ENCODE measurements at regions not wholly inside any gene's neighbourhood (a gene's known extent, or its start where the extent isn't known, plus 50 kb on each side); places are given as distances from the start of the nearest gene placed in this dataset.

DNA sequence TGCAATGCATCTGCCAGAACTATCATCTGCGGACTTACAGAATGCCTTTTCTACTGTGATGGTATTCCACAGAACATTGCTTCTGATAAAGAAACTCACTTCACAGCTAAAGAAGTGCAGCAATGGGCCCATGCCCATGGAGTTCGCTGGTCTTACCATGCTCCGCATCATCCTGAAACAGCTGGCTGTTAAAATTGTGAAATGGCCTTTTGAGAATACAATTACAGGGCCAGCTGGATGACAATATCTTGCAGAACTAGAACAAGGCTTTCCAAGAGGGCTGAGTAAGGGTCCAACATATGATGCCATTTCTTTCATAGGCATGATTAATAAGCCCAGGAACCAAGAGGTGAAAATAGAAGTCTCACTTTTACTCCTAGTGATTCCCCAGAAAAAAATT lies 104.1 kb upstream of the ADCY1 start (continued):
- TF ChIP-seq ELK1 (IDR thresholded peaks at IDR 0.05; ENCODE audit: low read depth, low read length) = no peak
- no peak for TF ChIP-seq ZNF274 (IDR thresholded peaks at IDR 0.05; ENCODE audit: insufficient read depth, insufficient read length)
- no peak for TF ChIP-seq CBX3 (IDR thresholded peaks at IDR 0.05; ENCODE audit: borderline replicate concordance, low read depth)
- no peak for TF ChIP-seq ZNF24 (IDR thresholded peaks at IDR 0.05)

- ChIA-PET POLR2A (no interaction called here), RAD21 (ENCODE audit: unreplicated experiment) (no interaction called here)
Observed at GRCh38 chr7:45479781-45480180, 94.4 kb upstream of the ADCY1 start.

More at GRCh38 chr7:45479781-45480180, 94.4 kb upstream of the ADCY1 start:
- Histone ChIP-seq H3K4me2 (ENCODE audit: control insufficient read depth, insufficient read depth) (no peak overlapping the region), H3K9ac (ENCODE audit: control insufficient read depth, insufficient read depth, low read length) (no peak overlapping the region), H3K4me3 (no peak overlapping the region), H4K20me1 (ENCODE audit: control insufficient read depth, insufficient read depth) (no peaks in the 10 kb centered on the region), H3K27ac (ENCODE audit: control insufficient read depth, insufficient read depth) (no peak overlapping the region), H3K9me3 (replicated peaks; ENCODE audit: control insufficient read depth, insufficient read depth, low read length) (no peaks in the 10 kb centered on the region), H3K27me3 (replicated peaks in 1 of 2; ENCODE audit: control insufficient read depth in 2 of 2, insufficient read depth in 2 of 2, low read length in 1 of 2) (no peaks in the 10 kb centered on the region; a peak in 1 of 4 replicates), H2AFZ (ENCODE audit: control insufficient read depth, low read depth, low read length) (no peak overlapping the region), H3K4me1 (ENCODE audit: control insufficient read depth, insufficient read depth, low read length) (no peaks in the 10 kb centered on the region), H3K79me2 (ENCODE audit: control insufficient read depth, insufficient read depth, low read length) (no peaks in the 10 kb centered on the region), H3K36me3 (ENCODE audit: control insufficient read depth in 2 of 2, insufficient read depth in 2 of 2, low read length in 1 of 2) (no peaks in the 10 kb centered on the region)
- no peak for DNase-seq (ENCODE audit: low read depth, low spot score)
- intact Hi-C loops (cut with micrococcal nuclease; ENCODE audit: unreplicated experiment) = no loop called here
- TF ChIP-seq USF2 (IDR thresholded peaks at IDR 0.05; ENCODE audit: borderline replicate concordance, low read depth, low read length) (no peak), ZNF384 (IDR thresholded peaks at IDR 0.05; ENCODE audit: borderline replicate concordance, low read depth, low read length) (no peak)
- in situ Hi-C loops (cut with MboI) = no loop called here
- FAIRE-seq = no peak
- SMC1A ChIA-PET (ENCODE audit: uncharacterized antibody, unreplicated experiment) = no interaction called here
- WGBS (ENCODE audit: insufficient coverage, insufficient replicate concordance, low lambda C conversion rate, missing lambda C conversion rate) = 32% methylated on average over 3 of the region's 3 CpGs
- no TSS peak for BruUV-seq (replicated peaks)
- CTCF ChIA-PET = no interaction called here
- no peak for ATAC-seq

All from GM12878 (cell line).